NCI-H2107 treated with DMSO at 0.1 percent for 48 hours (cell line): ENCODE measurements at regions not wholly inside any gene's neighbourhood (a gene's known extent, or its start where the extent isn't known, plus 50 kb on each side); places are given as distances from the start of the nearest gene placed in this dataset.

Experiments used
- DNase-seq: peaks from one replicate; lab custom pipeline; 2025; ENCODE audit not compliant: unreplicated experiment; lab: John Stamatoyannopoulos, UW

DNA sequence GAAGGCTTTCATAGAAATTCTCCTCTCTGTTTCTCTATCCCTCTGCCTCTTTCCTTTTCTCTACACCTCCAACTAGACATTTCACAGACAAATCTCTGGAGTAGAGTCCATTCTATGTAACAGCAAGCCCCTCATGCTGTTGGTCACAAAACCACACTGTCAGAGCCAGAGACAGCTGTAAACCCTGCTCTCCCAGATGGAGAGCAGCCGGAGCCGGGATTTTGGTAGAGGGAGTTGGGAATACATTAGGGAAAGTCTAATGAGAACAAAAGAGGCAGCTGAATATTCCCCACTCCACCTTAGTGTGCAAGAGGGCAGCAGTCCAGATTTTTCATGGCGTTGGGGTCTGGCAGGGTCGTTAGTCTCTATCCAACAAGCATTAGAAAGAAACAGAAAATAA is 68.3 kb upstream of the EDN1 start:
- DNase-seq, result no peak

DNA sequence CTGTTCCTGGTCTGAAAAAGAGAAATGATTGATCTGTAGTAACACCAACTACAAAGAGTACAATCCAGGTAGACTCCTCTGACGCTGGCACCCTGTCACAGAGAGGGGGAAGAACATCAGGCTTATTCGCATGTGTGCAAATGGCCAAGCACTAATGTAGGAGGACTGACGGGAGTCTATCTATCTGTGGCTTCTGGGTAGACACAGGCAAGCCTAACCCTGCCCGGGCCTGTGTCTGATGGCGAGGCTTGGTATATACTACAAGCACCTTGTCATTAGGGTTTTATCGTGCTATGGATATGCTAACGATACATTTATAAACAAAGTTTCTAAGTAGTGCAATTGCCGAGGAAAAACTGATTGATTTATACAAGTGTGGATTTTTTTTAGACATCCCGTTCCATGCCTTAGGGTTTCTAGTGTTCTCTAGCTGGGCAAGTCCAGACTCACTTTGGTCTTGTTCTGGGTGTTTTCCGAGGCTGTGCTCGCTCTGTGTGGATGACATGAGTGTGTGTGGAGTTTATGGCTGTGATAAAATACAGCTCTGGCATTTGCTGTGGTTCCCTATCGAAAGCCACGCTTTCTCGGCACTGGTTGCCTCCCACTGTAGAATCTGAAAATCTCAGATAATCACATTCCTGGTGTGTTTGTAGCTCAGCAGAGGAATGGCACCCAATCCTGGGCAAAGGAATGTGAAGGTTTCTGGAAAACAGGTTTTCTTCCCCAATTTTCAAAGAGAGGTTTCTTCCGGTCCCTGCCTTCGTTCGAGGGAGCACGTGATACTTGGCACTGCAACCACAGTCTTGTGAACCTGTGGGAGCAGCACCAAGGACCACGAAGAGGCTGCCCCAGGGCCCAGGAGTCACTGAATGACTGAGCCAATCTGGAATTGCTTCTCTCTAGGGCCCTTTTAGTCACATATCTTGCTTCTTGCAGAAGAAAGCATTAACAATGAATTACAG is 67.5 kb upstream of the EDN1 start:
- DNase-seq, result no peak

DNA sequence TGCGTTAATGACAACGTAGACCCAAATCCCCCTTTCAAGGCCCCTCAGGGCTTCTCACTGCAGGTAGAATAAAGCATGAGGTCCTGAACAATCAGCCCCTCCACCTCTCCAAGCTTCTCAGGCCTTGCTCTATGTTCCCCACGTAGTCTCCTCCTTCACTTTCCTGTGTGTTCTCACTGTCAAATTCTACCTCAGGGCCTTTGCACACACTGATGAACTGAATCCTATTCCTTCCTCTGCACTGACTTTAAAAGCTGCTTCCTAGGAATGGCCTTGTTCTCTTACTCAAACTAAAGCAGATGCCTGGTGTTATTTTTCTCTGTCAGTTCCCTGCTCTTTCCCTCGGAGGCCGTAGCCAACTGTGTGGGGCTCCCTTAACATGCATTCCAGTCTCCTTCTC is 66.8 kb upstream of the EDN1 start:
- no peak for DNase-seq

DNA sequence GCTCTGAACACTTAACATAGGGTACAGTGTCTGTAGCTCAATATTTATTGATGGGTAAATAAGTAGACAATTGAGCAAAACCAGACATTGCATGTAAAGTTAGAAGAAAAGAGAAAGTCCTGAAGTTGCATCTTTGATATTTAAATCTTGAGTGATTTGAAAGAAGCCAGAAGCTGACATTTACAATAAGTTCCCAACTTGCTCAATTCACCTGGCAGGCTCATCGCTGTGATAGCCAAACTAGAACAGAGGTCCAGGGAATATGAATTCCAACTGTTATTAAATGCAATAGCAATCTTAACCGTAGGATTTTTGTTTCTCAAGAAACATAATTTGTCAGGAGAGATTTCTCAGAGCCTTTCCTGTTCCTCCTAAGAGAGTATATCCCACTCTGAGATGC is 65.9 kb upstream of the EDN1 start:
- no peak for DNase-seq

DNA sequence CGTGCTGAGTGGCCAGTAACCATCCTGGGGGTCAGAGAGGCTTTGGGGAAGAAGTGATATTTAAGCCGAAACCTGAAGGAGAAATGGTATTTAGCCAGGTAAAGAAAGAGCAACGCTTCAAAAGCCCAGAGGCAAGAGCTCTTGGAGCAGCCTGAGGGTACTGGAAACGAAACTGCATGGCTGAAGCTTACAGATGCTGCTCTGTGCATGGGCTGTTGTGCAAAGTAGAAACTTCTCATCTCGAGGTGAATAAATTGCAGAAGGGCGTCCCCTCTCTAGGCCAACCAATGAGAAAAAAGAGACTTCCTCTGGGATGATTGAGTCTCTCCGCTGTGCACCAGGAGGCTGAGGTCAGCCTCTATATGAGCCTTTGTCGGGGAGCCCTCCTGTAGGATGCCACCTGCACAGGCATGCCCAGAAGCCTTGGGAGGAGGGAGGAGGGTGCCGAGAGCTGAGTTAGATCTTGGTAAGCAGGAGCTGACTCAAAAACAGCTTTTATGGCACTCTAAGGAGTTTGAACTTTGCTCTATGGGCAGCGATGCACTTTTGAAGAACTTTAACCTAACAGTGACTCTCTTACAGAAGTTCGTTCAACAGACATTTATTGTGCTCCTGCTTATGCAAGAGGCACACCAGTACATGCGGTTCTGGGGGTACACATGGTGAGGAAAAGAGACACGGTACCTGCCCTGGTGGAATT is 61.6 kb upstream of the EDN1 start:
- no peak for DNase-seq

DNA sequence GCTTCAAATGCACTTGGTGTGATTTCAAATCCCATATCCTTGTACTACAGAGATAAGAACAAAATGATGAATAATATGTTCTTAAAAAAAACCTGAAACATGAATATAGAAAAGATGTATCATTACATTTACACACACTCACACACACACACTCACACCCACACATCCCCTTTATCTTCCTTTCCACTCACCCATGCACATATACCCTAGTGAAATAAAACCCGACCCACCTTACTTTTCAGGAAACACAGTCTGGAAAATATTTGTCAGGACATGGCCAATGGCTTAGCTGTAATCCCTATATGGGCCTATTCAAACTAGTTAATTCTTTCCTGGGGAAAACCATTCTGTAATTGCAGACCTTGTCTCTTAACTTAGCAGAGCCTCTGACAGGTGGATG is 60.8 kb upstream of the EDN1 start:
- no peak for DNase-seq

DNA sequence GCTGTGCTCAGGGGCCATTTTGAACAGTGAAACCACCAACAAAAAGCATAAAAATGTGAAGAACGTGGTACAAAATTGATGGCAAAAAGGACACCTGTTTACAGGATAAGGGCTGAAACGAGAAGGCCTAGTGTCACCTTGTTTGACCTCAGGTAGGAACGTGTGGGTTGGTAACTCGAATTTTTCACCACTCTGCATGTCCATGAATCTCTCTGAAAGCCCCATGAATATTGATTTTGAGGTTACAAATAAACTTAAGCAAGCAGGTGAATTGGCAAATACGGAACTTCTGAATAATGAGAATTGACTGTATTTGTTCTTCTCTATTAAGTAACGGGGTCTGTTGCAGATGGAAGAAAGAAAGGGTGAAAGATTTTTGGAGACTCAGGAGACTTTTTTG is 59.6 kb upstream of the EDN1 start:
- no peak for DNase-seq

DNA sequence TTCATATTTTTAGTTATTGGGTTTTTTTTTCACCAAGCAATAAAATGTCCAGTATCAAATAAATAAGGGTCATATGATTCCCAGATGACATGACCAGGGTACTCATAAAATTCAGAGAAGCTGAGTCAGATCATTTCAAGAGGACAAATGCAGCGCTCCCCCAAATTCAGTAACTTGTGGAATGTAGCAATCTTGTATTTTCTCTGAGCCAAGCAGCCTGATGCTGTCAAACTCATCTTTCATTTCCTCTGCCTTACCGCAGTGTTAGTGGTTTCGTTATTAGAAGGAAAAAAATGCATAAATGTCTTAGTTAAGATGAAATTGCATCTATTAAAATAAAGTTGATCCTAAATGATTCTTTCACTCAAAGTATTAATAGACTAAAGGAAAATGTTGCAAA is 57.8 kb upstream of the EDN1 start:
- no peak for DNase-seq

DNA sequence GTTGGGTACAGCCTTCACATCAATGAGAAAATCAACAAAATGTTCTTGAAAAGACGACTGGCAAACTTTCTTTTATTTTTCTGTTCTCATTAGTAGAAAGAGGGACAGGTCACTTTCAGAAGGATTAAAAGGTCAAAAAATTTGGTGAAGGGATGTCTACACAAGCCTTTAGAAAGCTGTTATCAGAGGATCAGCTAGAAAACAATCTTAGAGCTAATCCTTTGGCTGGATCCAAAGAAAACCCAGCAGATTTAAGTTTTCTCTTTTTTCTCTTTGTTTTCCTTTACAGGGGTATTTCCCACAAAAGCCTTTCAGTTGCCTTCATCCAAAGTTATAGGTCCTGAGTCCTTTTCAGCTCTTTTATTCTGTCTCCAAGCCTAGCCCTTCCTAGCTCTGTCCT is 57.3 kb upstream of the EDN1 start:
- no peak for DNase-seq

DNA sequence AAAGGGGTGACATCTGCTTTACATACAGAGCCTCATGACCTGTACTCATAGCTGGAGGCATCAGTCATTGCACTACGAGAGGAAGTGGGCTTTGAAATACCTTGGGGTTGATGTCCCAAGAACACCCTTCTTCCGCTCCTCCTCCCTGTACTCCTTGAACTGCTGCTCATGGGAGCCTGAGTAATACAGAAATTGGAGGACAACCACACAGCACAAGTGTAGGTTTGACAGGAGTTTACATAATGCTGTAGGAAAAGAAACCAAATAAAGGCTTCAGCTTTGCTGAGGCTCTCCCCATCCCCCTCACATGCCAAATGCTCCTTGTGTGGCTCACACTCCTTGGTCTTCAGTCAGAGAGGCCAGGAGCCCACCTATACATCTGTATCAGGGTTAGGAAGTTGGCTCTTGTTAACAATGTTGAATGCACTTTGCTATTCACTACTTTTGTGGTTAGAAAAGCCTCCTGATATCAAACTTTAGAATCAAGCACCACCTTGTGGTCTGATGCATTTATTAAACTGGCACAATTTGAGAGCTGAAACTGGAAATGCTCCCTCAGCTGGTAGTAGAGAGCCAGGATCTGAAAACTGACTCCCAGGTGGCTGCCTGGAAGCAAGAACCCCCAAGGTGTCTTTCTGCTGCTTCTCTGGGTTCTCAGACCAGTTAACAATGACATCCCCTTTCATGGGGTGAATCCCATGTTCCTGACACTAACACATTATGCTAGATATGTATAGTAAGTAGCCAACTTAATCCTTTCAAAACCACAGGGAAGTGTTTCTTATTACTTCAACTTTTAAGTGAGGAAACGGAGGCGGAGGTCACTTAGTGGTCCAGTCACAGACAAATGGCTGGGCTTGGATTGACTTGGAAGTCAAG is 56.2 kb upstream of the EDN1 start:
- DNase-seq, result peak; percentile 55

DNA sequence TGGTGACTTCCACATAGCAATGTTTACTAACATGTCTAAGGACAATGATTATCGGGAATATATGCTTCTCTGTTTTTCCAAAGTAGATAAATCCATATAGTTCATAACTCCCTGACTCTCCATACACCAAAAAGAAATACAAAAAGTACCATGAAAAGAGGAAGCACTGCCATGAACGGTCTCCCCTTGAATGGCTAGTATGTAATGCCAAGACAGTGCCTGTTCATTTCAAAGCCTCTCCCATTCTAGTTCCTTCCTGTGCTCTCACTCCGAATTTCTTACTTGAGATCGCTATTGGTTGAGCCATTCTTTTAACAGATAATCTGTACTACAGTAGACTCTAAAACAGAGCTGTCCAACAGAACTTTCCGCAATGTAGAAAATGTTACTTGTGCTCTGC is 54.8 kb upstream of the EDN1 start:
- no peak for DNase-seq

DNA sequence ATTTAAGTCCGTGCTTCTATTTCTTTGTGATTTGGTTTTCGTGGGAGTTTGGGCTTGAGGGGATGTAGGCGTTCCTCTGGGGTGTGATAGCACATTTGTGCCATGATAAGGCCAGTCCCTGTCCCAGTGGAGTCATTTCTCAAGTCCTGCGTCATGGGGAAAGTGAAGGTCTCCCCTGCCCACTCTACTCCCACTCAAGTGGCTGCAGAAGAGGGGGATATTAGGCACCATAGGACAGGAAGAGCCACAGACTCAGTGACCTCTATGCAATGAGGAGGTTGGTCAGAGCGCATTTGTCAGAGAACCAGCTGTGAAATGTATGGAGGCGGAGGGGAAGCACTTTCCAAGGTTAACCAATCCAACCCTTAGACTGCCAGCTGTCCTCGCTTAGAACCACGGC is 51.9 kb upstream of the EDN1 start:
- DNase-seq, result no peak
